HCT116 (cell line): ENCODE measurements at regions not wholly inside any gene's neighbourhood (a gene's known extent, or its start where the extent isn't known, plus 50 kb on each side); places are given as distances from the start of the nearest gene placed in this dataset.
"Not testable (repeated sequence)": the region's sequence is repeated elsewhere in the genome, so short reads cannot be mapped to it uniquely, and the experiment has no call there.

ENCODE experiments used
- ATAC-seq: fragments of 200-7000 bp; cut with Tn5 transposase; 2 replicates; pipeline ENCODE4 v1.9.1; 2020; ENCODE audit warnings: mild to moderate bottlenecking, moderate library complexity
- BruUV-seq: library from RNA; stranded (reverse); fragments of 400-500 nt; replicated peaks from 2 replicates; lab custom pipeline; 2021; lab: Mats Ljungman, UMichigan
- CTCF ChIA-PET: fragments of 300-600 bp; sonication (Branson Sonifier 250); formaldehyde crosslinking; loops from one replicate; lab custom pipeline; 2021; ENCODE audit warnings: antibody characterized with exemption; lab: Charles Lee
- POLR2A ChIA-PET: fragments of 300-600, 350-600 bp; sonication (Branson Sonifier 250); formaldehyde crosslinking; loops from one replicate; lab custom pipeline; 2021; ENCODE audit warnings: antibody characterized with exemption; lab: Charles Lee
- RAD21 ChIA-PET, 2 experiments: fragments of 300-600 bp; sonication (Branson Sonifier 250); formaldehyde crosslinking; loops; one replicate each; lab custom pipeline; 2023; ENCODE audit warnings: low total read pairs in 2 of 2; ENCODE audit not compliant: uncharacterized antibody in 2 of 2, unreplicated experiment in 2 of 2, low non-redundant PET in 1 of 2; lab: Charles Lee
- DNase-seq: peaks from one replicate; pipeline ENCODE4 v3.0.0-alpha.2; 2010; ENCODE audit warnings: low read depth, low spot score
- H2AFZ ChIP-seq: fragments of 200-600 bp; shearing (Covaris generic), sonication (generic); 2 replicates; pipeline ENCODE4 v1.6.1; 2017; ENCODE audit warnings: low read depth, mixed run types, mixed read lengths, antibody characterized with exemption, low read length; ENCODE audit not compliant: poor library complexity, severe bottlenecking
- H3K27ac ChIP-seq: 2 replicates; pipeline ENCODE4 v1.5.1; 2012; ENCODE audit warnings: low read depth, low read length
- H3K27me3 ChIP-seq: fragments of 200-600 bp; sonication (generic); 2 replicates; pipeline ENCODE4 v1.6.1; 2016; ENCODE audit warnings: mixed run types, low read length, mixed read lengths; ENCODE audit not compliant: insufficient read depth
- H3K36me3 ChIP-seq, 2 experiments: fragments of 200-500 bp in 1 of 2; fragments of 200-600 bp in 1 of 2; sonication (Bioruptor generic) in 1 of 2; sonication (generic) in 1 of 2; 2 replicates each; pipeline versions ENCODE4 v1.5.1 to v1.6.1; 2014 to 2016; ENCODE audit warnings: low read length in 2 of 2, inconsistent platforms in 1 of 2, mixed read lengths in 1 of 2, mixed run types in 1 of 2; ENCODE audit not compliant: insufficient read depth in 2 of 2, control insufficient read depth in 1 of 2
- H3K4me1 ChIP-seq, 2 experiments: fragments of 200-600 bp in 1 of 2; sonication (generic) in 1 of 2; 2 replicates each; pipeline versions ENCODE4 v1.5.1 to v1.6.1; 2012 to 2017; ENCODE audit warnings: low read length in 2 of 2, inconsistent platforms in 1 of 2, mild to moderate bottlenecking in 1 of 2, mixed read lengths in 1 of 2, mixed run types in 1 of 2, moderate library complexity in 1 of 2; ENCODE audit not compliant: insufficient read depth in 2 of 2, control insufficient read depth in 1 of 2
- H3K4me2 ChIP-seq: fragments of 200-600 bp; sonication (generic); 2 replicates; pipeline ENCODE4 v1.6.1; 2017; ENCODE audit warnings: mixed run types, low read length, mixed read lengths
- H3K4me3 ChIP-seq, 2 experiments: fragments of 200-600 bp in 1 of 2; sonication (generic) in 1 of 2; replicated peaks in 1 of 2; 2 replicates each; pipeline ENCODE4 v1.5.1; 2011 to 2016; ENCODE audit warnings: low read length in 2 of 2, control low read depth in 1 of 2, low read depth in 1 of 2, mild to moderate bottlenecking in 1 of 2, mixed read lengths in 1 of 2, mixed run types in 1 of 2
- H3K79me2 ChIP-seq: fragments of 200-600 bp; sonication (generic); 2 replicates; pipeline ENCODE4 v1.6.1; 2017; ENCODE audit warnings: mild to moderate bottlenecking, mixed run types, low read length, moderate library complexity, mixed read lengths; ENCODE audit not compliant: insufficient read depth
- H3K9ac ChIP-seq: fragments of 200-600 bp; sonication (generic); 2 replicates; pipeline ENCODE4 v1.6.1; 2016; ENCODE audit warnings: low read length, mixed read lengths
- H3K9me2 ChIP-seq: fragments of 200-600 bp; sonication (generic), shearing (Covaris generic); 2 replicates; pipeline ENCODE4 v1.6.1; 2017; ENCODE audit warnings: mixed run types, mild to moderate bottlenecking, moderate library complexity; ENCODE audit not compliant: insufficient read depth
- H3K9me3 ChIP-seq, 2 experiments: fragments of 200-500 bp in 1 of 2; fragments of 200-600 bp in 1 of 2; sonication (Bioruptor generic) in 1 of 2; sonication (generic) in 1 of 2; 2 replicates each; pipeline ENCODE4 v1.6.1; 2014 to 2017; ENCODE audit warnings: low read length in 2 of 2, mixed read lengths in 2 of 2, inconsistent platforms in 1 of 2, low read depth in 1 of 2, mild to moderate bottlenecking in 1 of 2, mixed run types in 1 of 2, moderate library complexity in 1 of 2; ENCODE audit not compliant: control insufficient read depth in 1 of 2, insufficient read depth in 1 of 2
- H4K20me1 ChIP-seq: fragments of 200-600 bp; sonication (generic), shearing (Covaris generic); 2 replicates; pipeline ENCODE4 v1.6.1; 2017; ENCODE audit warnings: mixed run types, mild to moderate bottlenecking, moderate library complexity; ENCODE audit not compliant: insufficient read depth
- POLR2AphosphoS5 ChIP-seq: IDR thresholded peaks from 2 replicates; pipeline ENCODE4 v1.6.1; 2011; ENCODE audit warnings: mild to moderate bottlenecking, low read depth, low read length, moderate library complexity
- intact Hi-C: fragments of 100-400 bp; cut with micrococcal nuclease; formaldehyde crosslinking; loops from 2 replicates; pipeline ENCODE4 v1.10.0; 2022

- Histone ChIP-seq H3K9me3 (no peaks in the 10 kb centered on the region), H2AFZ (no peak overlapping the region), H3K9me2 (no peaks in the 10 kb centered on the region), H3K9ac (no peak overlapping the region), H3K27ac (no peak overlapping the region), H3K4me2 (no peak overlapping the region), H3K4me1 (no peaks in the 10 kb centered on the region; a peak in 1 of 4 replicates), H3K27me3 (no peaks in the 10 kb centered on the region), H3K4me3 (no peak overlapping the region), H3K36me3 (no peaks in the 10 kb centered on the region), H4K20me1 (no peaks in the 10 kb centered on the region), H3K79me2 (no peaks in the 10 kb centered on the region)
- DNase-seq (no peak), ATAC-seq (no peak)
- TF ChIP-seq POLR2AphosphoS5 = no peak
- ChIA-PET CTCF (interaction anchor here (0.7 to 2.7 kb wide), 27 partner anchors 9 to 480 kb away, joined by 3 to 27 read pairs (median 5); partner anchors contain the start of gene ABTB2), POLR2A (interaction anchor here (0.7 kb wide), 3 partner anchors 9 to 118 kb away, joined by 3 to 6 read pairs (median 3); partner anchors contain the start of gene NAT10), RAD21 (no interaction called here)
- BruUV-seq = no TSS peak
- intact Hi-C loops = loop anchor here (5.0 kb wide), 2 partner anchors 130 to 150 kb away; no protein-coding TSS in a partner anchor
Measured at GRCh38 chr11:33987545-33987944, 64.0 kb upstream of the CAPRIN1 start.

- intact Hi-C loops = loop anchor here (5.0 kb wide), 2 partner anchors 130 to 150 kb away; no protein-coding TSS in a partner anchor
Measured at GRCh38 chr11:33986597-33987501, 64.7 kb upstream of the CAPRIN1 start.

More at GRCh38 chr11:33986597-33987501, 64.7 kb upstream of the CAPRIN1 start:
- H3K27me3 ChIP-seq, DNase-seq, H3K9ac ChIP-seq, POLR2A ChIA-PET, ATAC-seq, H3K36me3 ChIP-seq, H3K4me3 ChIP-seq, H3K9me2 ChIP-seq, H3K27ac ChIP-seq, H3K4me1 ChIP-seq, H3K79me2 ChIP-seq, BruUV-seq, H3K4me2 ChIP-seq, H3K9me3 ChIP-seq, RAD21 ChIA-PET, H2AFZ ChIP-seq, H4K20me1 ChIP-seq: not testable (repeated sequence)
- CTCF ChIA-PET = interaction anchor here (1.0 to 2.7 kb wide), 10 partner anchors 9 to 178 kb away, joined by 3 to 27 read pairs (median 10); no protein-coding TSS in a partner anchor
